SK-N-SH treated with all-trans-retinoic acid at 6 μM for 48 hours (cell line): ENCODE measurements at regions not wholly inside any gene's neighbourhood (a gene's known extent, or its start where the extent isn't known, plus 50 kb on each side); places are given as distances from the start of the nearest gene placed in this dataset.

Experiments used
- ATAC-seq: fragments of 200-7000 bp; cut with Tn5 transposase; 3 replicates; pipeline ENCODE4 v1.9.1; 2020; ENCODE audit warnings: mild to moderate bottlenecking, moderate library complexity
- ARNTL ChIP-seq: fragments of 450-650 bp; formaldehyde crosslinking; IDR thresholded peaks from 2 replicates; pipeline ENCODE4 v1.5.0; 2020; ENCODE audit warnings: low read depth, mild to moderate bottlenecking, moderate library complexity, borderline replicate concordance
- BACH2 ChIP-seq: fragments of 250-450 bp; sonication (Bioruptor Pico); IDR thresholded peaks from 2 replicates; pipeline ENCODE4 v1.9.0; 2021; ENCODE audit warnings: mild to moderate bottlenecking, borderline replicate concordance
- CSDC2 ChIP-seq: fragments of 250-450 bp; sonication (Bioruptor Pico); IDR thresholded peaks from 2 replicates; pipeline ENCODE4 v1.5.0; 2020; ENCODE audit warnings: mild to moderate bottlenecking, moderate library complexity
- ESRRG ChIP-seq: fragments of 250-450 bp; sonication (Bioruptor Pico); IDR thresholded peaks from 2 replicates; pipeline ENCODE4 v1.6.1; 2021; ENCODE audit warnings: mild to moderate bottlenecking
- GLIS3 ChIP-seq: fragments of 250-450 bp; sonication (Bioruptor Pico); IDR thresholded peaks from 2 replicates; pipeline ENCODE4 v1.5.0; 2020; ENCODE audit warnings: mild to moderate bottlenecking, moderate library complexity
- ISL1 ChIP-seq: fragments of 250-450 bp; sonication (Bioruptor Pico); IDR thresholded peaks from 2 replicates; pipeline ENCODE4 v2.1.2; 2022; ENCODE audit warnings: mild to moderate bottlenecking, moderate library complexity
- OSR1 ChIP-seq: fragments of 250-450 bp; sonication (Bioruptor Pico); IDR thresholded peaks from 2 replicates; pipeline ENCODE4 v1.8.0; 2022; ENCODE audit warnings: moderate library complexity, mild to moderate bottlenecking, inconsistent platforms
- RARB ChIP-seq: fragments of 250-450 bp; sonication (Bioruptor Pico); IDR thresholded peaks from 2 replicates; pipeline ENCODE4 v1.8.0; 2021; ENCODE audit warnings: mild to moderate bottlenecking, moderate library complexity
- SNAI2 ChIP-seq: fragments of 250-450 bp; sonication (Bioruptor Pico); IDR thresholded peaks from 2 replicates; pipeline ENCODE4 v1.5.0; 2020; ENCODE audit warnings: mild to moderate bottlenecking, moderate library complexity
- TCF4 ChIP-seq: fragments of 250-450 bp; sonication (Bioruptor Pico); IDR thresholded peaks from 2 replicates; pipeline ENCODE4 v1.8.0; 2021; ENCODE audit warnings: mild to moderate bottlenecking, moderate library complexity, borderline replicate concordance
- TOX ChIP-seq: fragments of 250-450 bp; sonication (Bioruptor Pico); IDR thresholded peaks from 2 replicates; pipeline ENCODE4 v1.8.0; 2021; ENCODE audit warnings: mild to moderate bottlenecking, moderate library complexity, borderline replicate concordance
- ZC3H10 ChIP-seq: fragments of 250-450 bp; sonication (Bioruptor Pico); IDR thresholded peaks from 2 replicates; pipeline ENCODE4 v1.5.1; 2021; ENCODE audit warnings: mild to moderate bottlenecking, moderate library complexity
- ZFP3 ChIP-seq: fragments of 250-450 bp; sonication (Bioruptor Pico); IDR thresholded peaks from 2 replicates; pipeline ENCODE4 v1.5.0; 2020; ENCODE audit warnings: mild to moderate bottlenecking, moderate library complexity
- ZFP30 ChIP-seq: fragments of 450-650 bp; formaldehyde crosslinking; IDR thresholded peaks from 2 replicates; pipeline ENCODE4 v1.5.0; 2022; ENCODE audit warnings: mild to moderate bottlenecking, moderate library complexity
- ZNF565 ChIP-seq: fragments of 450-650 bp; formaldehyde crosslinking; conservative IDR thresholded peaks from 2 replicates; pipeline ENCODE4 v1.5.0; 2020; ENCODE audit warnings: low read depth, mild to moderate bottlenecking, moderate library complexity
- ZNF70 ChIP-seq: fragments of 450-650 bp; formaldehyde crosslinking; IDR thresholded peaks from 2 replicates; pipeline ENCODE4 v1.5.0; 2020; ENCODE audit warnings: mild to moderate bottlenecking, moderate library complexity
- ZNF8 ChIP-seq: fragments of 450-650 bp; formaldehyde crosslinking; IDR thresholded peaks from 2 replicates; pipeline ENCODE4 v1.5.0; 2020; ENCODE audit warnings: mild to moderate bottlenecking, moderate library complexity
- TF ChIP-seq, protein P1 (sequence below): fragments of 250-450 bp; sonication (Bioruptor Pico); IDR thresholded peaks from 2 replicates; pipeline ENCODE4 v1.5.1; 2021; ENCODE audit warnings: mild to moderate bottlenecking, moderate library complexity
- TF ChIP-seq, protein P2 (sequence below): fragments of 250-450 bp; sonication (Bioruptor Pico); IDR thresholded peaks from 2 replicates; pipeline ENCODE4 v1.5.1; 2020; ENCODE audit warnings: low read depth, mild to moderate bottlenecking, moderate library complexity
- TF ChIP-seq, protein P3 (sequence below): fragments of 250-450 bp; sonication (Bioruptor Pico); IDR thresholded peaks from 2 replicates; pipeline ENCODE4 v1.8.0; 2020; ENCODE audit warnings: mild to moderate bottlenecking, moderate library complexity, borderline replicate concordance
- TF ChIP-seq, protein P4 (sequence below): fragments of 250-450 bp; sonication (Bioruptor Pico); IDR thresholded peaks from 2 replicates; pipeline ENCODE4 v1.8.0; 2021; ENCODE audit warnings: low read depth, mild to moderate bottlenecking, moderate library complexity, borderline replicate concordance
- TF ChIP-seq, protein P5 (sequence below): fragments of 250-450 bp; sonication (Bioruptor Pico); IDR thresholded peaks from 2 replicates; pipeline ENCODE4 v1.5.0; 2020; ENCODE audit warnings: mild to moderate bottlenecking, moderate library complexity

DNA sequence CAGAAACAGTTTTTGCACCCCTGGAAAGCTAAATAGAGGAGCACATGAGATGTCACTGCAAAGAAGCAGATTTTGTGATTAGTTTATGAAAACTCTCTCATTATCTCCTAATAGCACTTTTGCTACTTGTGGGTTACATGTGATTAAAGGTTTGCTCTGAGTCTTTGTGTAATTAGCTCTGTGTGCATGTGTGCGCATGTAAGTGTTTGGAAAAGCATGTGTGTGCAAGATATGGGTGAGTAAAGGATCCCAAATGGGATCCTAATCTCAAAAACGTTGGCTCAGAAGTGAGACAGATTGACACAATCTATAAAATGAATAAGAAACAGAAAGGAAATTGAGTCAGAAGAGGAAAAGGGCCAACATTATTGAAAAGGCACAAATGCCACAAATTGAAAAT is 104.5 kb downstream of the SKIDA1 start:
- ATAC-seq, result no peak
- TF ChIP-seq, protein P1, sequence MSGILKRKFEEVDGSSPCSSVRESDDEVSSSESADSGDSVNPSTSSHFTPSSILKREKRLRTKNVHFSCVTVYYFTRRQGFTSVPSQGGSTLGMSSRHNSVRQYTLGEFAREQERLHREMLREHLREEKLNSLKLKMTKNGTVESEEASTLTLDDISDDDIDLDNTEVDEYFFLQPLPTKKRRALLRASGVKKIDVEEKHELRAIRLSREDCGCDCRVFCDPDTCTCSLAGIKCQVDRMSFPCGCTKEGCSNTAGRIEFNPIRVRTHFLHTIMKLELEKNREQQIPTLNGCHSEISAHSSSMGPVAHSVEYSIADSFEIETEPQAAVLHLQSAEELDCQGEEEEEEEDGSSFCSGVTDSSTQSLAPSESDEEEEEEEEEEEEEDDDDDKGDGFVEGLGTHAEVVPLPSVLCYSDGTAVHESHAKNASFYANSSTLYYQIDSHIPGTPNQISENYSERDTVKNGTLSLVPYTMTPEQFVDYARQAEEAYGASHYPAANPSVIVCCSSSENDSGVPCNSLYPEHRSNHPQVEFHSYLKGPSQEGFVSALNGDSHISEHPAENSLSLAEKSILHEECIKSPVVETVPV, result no peak
- TF ChIP-seq ZFP3, result no peak
- no peak for TF ChIP-seq GLIS3
- TF ChIP-seq ZNF8, result no peak
- no peak for TF ChIP-seq ZNF70 (CRISPR knock-in tag)
- TF ChIP-seq ESRRG, result no peak
- TF ChIP-seq ZC3H10 (CRISPR knock-in tag), result no peak
- no peak for TF ChIP-seq ISL1
- no peak for TF ChIP-seq ZNF565 (CRISPR knock-in tag)
- TF ChIP-seq ARNTL (CRISPR knock-in tag), result no peak
- TF ChIP-seq, protein P2, sequence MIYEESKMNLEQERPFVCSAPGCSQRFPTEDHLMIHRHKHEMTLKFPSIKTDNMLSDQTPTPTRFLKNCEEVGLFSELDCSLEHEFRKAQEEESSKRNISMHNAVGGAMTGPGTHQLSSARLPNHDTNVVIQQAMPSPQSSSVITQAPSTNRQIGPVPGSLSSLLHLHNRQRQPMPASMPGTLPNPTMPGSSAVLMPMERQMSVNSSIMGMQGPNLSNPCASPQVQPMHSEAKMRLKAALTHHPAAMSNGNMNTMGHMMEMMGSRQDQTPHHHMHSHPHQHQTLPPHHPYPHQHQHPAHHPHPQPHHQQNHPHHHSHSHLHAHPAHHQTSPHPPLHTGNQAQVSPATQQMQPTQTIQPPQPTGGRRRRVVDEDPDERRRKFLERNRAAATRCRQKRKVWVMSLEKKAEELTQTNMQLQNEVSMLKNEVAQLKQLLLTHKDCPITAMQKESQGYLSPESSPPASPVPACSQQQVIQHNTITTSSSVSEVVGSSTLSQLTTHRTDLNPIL, result no peak
- TF ChIP-seq, all 23 proteins: peak for 0

DNA sequence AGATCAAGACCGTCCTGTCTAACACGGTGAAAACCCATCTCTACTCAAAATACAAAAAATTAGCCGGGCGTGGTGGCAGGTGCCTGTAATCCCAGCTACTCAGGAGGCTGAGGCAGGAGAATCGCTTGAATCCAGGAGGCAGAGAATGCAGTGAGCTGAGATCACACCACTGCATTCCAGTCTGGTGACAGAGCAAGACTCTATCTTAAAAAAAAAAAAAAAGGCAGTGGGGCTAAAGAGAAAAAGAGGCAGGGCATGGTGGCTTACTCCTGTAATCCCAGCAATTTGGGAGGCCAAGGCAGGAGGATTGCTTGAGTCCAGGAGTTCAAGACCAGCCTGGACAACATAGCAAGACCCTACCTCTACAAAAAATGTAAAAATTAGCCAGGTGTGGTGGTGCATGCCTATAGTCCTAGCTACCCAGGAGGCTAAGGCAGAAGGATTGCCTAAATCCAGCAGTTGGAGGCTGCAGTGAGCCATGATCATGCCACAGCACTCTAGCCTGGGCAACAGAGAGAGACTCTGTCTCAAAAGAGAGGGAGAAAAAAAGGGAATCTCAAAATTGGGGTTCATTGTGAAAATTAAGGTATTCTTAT is 106.4 kb downstream of the SKIDA1 start:
- peak; percentile 81 for ATAC-seq

DNA sequence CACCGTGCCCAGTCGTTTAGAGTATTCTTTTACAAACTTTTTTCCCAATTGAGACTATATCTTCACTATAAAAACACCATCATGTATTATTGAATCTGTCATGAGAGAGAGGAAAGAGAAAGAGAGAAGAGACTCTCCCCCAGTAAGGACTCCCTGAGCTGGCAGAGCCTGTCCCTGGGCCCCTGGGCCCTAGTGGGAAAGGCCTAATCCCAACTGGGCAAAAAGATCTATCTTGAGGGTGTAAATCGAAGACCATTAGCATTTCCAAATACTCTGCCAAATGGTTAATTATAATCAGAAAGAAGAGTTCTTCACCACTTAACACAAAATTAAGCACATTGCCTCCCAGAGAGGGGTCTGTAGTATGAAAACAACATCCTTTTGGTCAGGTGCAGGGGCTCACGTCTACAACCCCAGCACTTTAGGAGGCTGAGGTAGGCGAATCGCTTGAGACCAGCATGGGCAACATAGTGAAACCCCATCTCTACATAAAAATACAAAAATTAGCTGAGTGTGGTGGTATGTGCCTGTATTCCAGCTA is 108.2 kb downstream of the SKIDA1 start:
- TF ChIP-seq SNAI2 (CRISPR knock-in tag) (no peak), OSR1 (CRISPR knock-in tag) (no peak), GLIS3 (no peak), BACH2 (CRISPR knock-in tag) (no peak), RARB (CRISPR knock-in tag) (no peak), ISL1 (no peak), ZFP30 (CRISPR knock-in tag) (no peak), TOX (CRISPR knock-in tag) (no peak), ZNF565 (CRISPR knock-in tag) (no peak), CSDC2 (CRISPR knock-in tag) (no peak), ZNF70 (CRISPR knock-in tag) (no peak), ARNTL (CRISPR knock-in tag) (no peak), TCF4 (CRISPR knock-in tag) (no peak), ZC3H10 (CRISPR knock-in tag) (no peak)
- TF ChIP-seq, protein P3, sequence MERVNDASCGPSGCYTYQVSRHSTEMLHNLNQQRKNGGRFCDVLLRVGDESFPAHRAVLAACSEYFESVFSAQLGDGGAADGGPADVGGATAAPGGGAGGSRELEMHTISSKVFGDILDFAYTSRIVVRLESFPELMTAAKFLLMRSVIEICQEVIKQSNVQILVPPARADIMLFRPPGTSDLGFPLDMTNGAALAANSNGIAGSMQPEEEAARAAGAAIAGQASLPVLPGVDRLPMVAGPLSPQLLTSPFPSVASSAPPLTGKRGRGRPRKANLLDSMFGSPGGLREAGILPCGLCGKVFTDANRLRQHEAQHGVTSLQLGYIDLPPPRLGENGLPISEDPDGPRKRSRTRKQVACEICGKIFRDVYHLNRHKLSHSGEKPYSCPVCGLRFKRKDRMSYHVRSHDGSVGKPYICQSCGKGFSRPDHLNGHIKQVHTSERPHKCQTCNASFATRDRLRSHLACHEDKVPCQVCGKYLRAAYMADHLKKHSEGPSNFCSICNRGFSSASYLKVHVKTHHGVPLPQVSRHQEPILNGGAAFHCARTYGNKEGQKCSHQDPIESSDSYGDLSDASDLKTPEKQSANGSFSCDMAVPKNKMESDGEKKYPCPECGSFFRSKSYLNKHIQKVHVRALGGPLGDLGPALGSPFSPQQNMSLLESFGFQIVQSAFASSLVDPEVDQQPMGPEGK (CRISPR knock-in tag), result no peak
- TF ChIP-seq, protein P4, sequence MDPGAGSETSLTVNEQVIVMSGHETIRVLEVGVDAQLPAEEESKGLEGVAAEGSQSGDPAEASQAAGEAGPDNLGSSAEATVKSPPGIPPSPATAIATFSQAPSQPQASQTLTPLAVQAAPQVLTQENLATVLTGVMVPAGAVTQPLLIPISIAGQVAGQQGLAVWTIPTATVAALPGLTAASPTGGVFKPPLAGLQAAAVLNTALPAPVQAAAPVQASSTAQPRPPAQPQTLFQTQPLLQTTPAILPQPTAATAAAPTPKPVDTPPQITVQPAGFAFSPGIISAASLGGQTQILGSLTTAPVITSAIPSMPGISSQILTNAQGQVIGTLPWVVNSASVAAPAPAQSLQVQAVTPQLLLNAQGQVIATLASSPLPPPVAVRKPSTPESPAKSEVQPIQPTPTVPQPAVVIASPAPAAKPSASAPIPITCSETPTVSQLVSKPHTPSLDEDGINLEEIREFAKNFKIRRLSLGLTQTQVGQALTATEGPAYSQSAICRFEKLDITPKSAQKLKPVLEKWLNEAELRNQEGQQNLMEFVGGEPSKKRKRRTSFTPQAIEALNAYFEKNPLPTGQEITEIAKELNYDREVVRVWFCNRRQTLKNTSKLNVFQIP (CRISPR knock-in tag), result no peak
- TF ChIP-seq, protein P1, result no peak
- TF ChIP-seq, protein P2, result no peak
- TF ChIP-seq, protein P5, sequence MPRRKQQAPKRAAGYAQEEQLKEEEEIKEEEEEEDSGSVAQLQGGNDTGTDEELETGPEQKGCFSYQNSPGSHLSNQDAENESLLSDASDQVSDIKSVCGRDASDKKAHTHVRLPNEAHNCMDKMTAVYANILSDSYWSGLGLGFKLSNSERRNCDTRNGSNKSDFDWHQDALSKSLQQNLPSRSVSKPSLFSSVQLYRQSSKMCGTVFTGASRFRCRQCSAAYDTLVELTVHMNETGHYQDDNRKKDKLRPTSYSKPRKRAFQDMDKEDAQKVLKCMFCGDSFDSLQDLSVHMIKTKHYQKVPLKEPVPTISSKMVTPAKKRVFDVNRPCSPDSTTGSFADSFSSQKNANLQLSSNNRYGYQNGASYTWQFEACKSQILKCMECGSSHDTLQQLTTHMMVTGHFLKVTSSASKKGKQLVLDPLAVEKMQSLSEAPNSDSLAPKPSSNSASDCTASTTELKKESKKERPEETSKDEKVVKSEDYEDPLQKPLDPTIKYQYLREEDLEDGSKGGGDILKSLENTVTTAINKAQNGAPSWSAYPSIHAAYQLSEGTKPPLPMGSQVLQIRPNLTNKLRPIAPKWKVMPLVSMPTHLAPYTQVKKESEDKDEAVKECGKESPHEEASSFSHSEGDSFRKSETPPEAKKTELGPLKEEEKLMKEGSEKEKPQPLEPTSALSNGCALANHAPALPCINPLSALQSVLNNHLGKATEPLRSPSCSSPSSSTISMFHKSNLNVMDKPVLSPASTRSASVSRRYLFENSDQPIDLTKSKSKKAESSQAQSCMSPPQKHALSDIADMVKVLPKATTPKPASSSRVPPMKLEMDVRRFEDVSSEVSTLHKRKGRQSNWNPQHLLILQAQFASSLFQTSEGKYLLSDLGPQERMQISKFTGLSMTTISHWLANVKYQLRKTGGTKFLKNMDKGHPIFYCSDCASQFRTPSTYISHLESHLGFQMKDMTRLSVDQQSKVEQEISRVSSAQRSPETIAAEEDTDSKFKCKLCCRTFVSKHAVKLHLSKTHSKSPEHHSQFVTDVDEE (CRISPR knock-in tag), result no peak

More for the DNA sequence above, 108.2 kb downstream of the SKIDA1 start:
- no peak for ATAC-seq
